DOHH2 (cell line): ENCODE measurements at regions not wholly inside any gene's neighbourhood (a gene's known extent, or its start where the extent isn't known, plus 50 kb on each side); places are given as distances from the start of the nearest gene placed in this dataset.

ENCODE experiments used
- CTCF ChIP-seq: fragments of 200-600 bp; sonication (generic); IDR thresholded peaks from one replicate; pipeline ENCODE4 v1.5.1; 2014; ENCODE audit warnings: antibody characterized with exemption, mild to moderate bottlenecking, low read depth, low read length; ENCODE audit not compliant: poor library complexity, severe bottlenecking
- EZH2phosphoT487 ChIP-seq: fragments of 200-600 bp; sonication (generic); IDR thresholded peaks from 2 replicates; pipeline ENCODE4 v1.6.1; 2017; ENCODE audit warnings: borderline replicate concordance, mild to moderate bottlenecking, antibody characterized with exemption, low read length, moderate library complexity, mixed read lengths

- TF ChIP-seq CTCF (no peak), EZH2phosphoT487 (no peak)
These were observed 744.1 kb upstream of the GJE1 start for GRCh38 chr6:141388666-141389065.
